Aorta (tissue), 5 donors: ENCODE measurements at regions not wholly inside any gene's neighbourhood (a gene's known extent, or its start where the extent isn't known, plus 50 kb on each side); places are given as distances from the start of the nearest gene placed in this dataset.

Source experiments
- ATAC-seq: fragments of 200-7000 bp; cut with Tn5 transposase; one replicate; pipeline ENCODE4 v1.9.1; 2022; ENCODE audit warnings: moderate library complexity; ENCODE audit not compliant: low FRiP score
- DNase-seq, 2 donors: peaks; one replicate each; pipeline ENCODE4 v3.0.0-alpha.2; 2020
- H3K27ac ChIP-seq, 2 donors: one replicate each; pipeline ENCODE4 v1.5.1; 2013; ENCODE audit warnings: low read length in 2 of 2, mild to moderate bottlenecking in 2 of 2, moderate library complexity in 2 of 2, control low read depth in 1 of 2, inconsistent platforms in 1 of 2, low read depth in 1 of 2
- H3K27me3 ChIP-seq, 2 donors: one replicate each; pipeline ENCODE4 v1.6.1; 2013; ENCODE audit warnings: control low read depth in 1 of 2, low read length in 1 of 2, mild to moderate bottlenecking in 1 of 2, moderate library complexity in 1 of 2; ENCODE audit not compliant: insufficient read depth in 2 of 2, control insufficient read depth in 1 of 2
- H3K36me3 ChIP-seq, 2 donors: one replicate each; pipeline ENCODE4 v1.6.1; 2013; ENCODE audit warnings: control low read depth in 1 of 2, low read length in 1 of 2, mild to moderate bottlenecking in 1 of 2; ENCODE audit not compliant: insufficient read depth in 2 of 2, control insufficient read depth in 1 of 2
- H3K4me1 ChIP-seq, 2 donors: one replicate each; pipeline ENCODE4 v1.6.1; 2013; ENCODE audit warnings: low read length in 2 of 2, control low read depth in 1 of 2, mild to moderate bottlenecking in 1 of 2, moderate library complexity in 1 of 2; ENCODE audit not compliant: insufficient read depth in 2 of 2, control insufficient read depth in 1 of 2
- H3K4me3 ChIP-seq, 2 donors: one replicate each; pipeline ENCODE4 v1.5.1; 2013; ENCODE audit warnings: low read length in 2 of 2, control low read depth in 1 of 2, mild to moderate bottlenecking in 1 of 2
- H3K9me3 ChIP-seq: one replicate; pipeline ENCODE4 v1.6.1; 2013; ENCODE audit warnings: mild to moderate bottlenecking, low read length; ENCODE audit not compliant: control insufficient read depth
- WGBS, 2 donors: extraction: QIAGEN DNeasy Blood & Tissue Kit; methylation state at CpG; one replicate each; pipeline ENCODE4 v1.1.7; 2013; 5-methylcytosine and 5-hydroxymethylcytosine counted together
- intact Hi-C, 2 donors: fragments of 100-400 bp; cut with DNase I; formaldehyde crosslinking; loops; one replicate each; pipeline versions ENCODE4 v1.14.2 to v1.15.0; 2022
- donor health status: healthy with polysubstance abuse.
- donor health status: Bipolar disorder and iron deficiency.
- donor health status: DM: no; HTN: no; CAD: no.
- donor health status: DM: no; HTN: no; CAD: no.
- donor health status: DM: yes; HTN: yes; CAD: no.

DNA sequence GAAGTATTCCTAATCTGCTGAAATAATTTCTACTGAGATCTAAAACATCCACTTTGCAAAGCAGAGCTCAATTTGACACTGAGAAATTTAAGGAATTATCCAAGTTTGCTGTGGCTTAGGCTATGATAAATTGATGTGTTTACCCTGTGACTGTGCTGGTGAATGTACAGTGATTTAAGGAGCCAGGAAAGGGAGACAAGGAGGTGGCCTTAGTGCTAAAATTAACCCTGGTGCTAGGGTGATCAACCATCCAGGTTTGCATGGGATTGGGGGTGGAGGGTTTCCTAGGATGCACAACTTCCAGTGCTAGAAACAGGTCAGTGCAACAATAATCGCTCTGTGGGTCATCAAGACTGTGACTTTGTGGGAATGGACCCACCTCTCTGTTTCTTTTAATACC lies 307.5 kb upstream of the SPRED2 start:
- Histone ChIP-seq H3K4me1 (no peaks in the 10 kb centered on the region), H3K9me3 (no peaks in the 10 kb centered on the region), H3K4me3 (no peak overlapping the region), H3K36me3 (no peaks in the 10 kb centered on the region), H3K27me3 (peaks cover 0 to 2% of the 10 kb centered on the region in 2 donors), H3K27ac (no peak overlapping the region)
- 86 to 91% methylated on average over 1 of the region's 1 CpG for WGBS, 2 donors
- no peak for ATAC-seq
- intact Hi-C loops, result no loop called here
- no peak for DNase-seq

DNA sequence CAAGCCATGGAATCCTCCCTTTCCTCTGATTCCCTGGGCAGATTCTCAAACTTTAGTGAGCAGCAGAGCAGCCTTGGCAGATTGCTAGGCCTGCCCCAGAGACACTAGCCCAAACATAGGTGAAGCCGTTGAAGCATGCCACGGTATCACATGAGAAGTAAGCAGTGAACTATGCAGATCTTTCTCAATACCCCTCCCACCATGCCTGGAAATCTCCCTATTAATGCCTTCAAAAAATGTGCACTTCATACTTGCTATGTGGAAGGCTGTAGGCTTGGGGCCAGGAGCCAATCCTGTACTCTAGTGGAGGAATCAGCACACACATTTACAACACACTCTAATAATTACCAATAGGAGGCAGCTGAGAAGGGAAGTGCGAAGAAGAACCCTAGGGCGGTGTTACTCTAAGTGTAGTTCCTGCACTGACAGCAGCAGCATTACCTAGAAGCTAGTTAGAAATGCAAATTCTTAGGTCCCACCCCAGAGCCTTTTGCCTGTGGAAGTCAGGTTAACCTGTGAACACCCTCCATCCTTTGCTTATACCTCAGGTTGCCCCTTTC lies 305.1 kb upstream of the SPRED2 start:
- intact Hi-C loops, result no loop called here
- H3K36me3 ChIP-seq, result no peaks in the 10 kb centered on the region
- no peak overlapping the region for H3K27ac ChIP-seq
- 92 to 96% methylated on average over 4 of the region's 4 CpGs for WGBS, 2 donors
- no peaks in the 10 kb centered on the region for H3K9me3 ChIP-seq
- DNase-seq (no peak), ATAC-seq (no peak)
- H3K4me3 ChIP-seq, result no peak overlapping the region
- no peaks in the 10 kb centered on the region for H3K4me1 ChIP-seq
- H3K27me3 ChIP-seq, result peaks cover 0 to 2% of the 10 kb centered on the region in 2 donors

DNA sequence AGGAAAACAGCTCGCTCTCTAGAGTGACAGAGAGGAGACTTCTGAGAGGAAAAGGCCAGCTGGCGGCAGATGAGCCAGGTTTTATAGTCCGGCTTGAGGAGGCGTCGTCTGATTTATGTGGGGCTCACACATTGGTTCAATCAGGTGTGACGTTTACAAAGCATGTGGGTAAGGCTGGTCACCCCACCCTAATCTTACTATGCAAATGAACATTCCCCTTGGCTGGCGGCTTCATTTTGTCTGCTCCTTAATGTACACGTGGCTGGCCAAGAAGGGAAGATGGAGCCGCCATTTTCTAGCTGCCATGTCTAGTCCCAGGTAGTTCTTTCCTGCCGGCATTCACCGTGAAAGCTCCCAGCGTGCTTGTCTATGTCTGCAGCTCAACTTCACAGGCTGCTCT lies 299.1 kb upstream of the SPRED2 start:
- Histone ChIP-seq H3K4me1 (no peaks in the 10 kb centered on the region), H3K4me3 (no peak overlapping the region), H3K27me3 (no peaks in the 10 kb centered on the region), H3K27ac (no peak overlapping the region), H3K36me3 (no peaks in the 10 kb centered on the region), H3K9me3 (peaks cover 4% of the 10 kb centered on the region)
- no peak for DNase-seq
- intact Hi-C loops, result no loop called here
- no peak for ATAC-seq
- 94 to 97% methylated on average over 12 of the region's 12 CpGs for WGBS, 2 donors

DNA sequence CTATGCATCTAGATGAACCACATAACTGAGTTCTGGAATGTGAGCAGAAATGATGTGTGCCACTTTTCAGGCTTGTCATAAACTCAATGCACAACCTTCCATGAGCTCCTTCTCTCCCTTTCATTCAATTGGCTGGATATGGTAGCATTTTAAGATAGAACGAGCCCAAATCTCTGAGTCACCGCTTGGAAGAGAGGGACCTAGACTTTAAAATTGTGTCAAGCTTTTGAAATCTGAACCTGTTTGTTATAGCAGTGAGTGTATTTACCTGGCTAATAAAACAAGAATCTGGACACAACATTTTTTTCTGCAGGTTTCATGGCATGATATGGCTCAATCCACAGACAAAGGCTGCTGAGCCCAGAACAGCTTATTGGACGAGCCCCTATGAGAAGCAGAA lies 297.8 kb upstream of the SPRED2 start:
- WGBS, 2 donors, result 52 to 85% methylated on average over 3 of the region's 3 CpGs
- H3K27me3 ChIP-seq, result no peaks in the 10 kb centered on the region
- peaks cover 4% of the 10 kb centered on the region for H3K9me3 ChIP-seq
- no peaks in the 10 kb centered on the region for H3K36me3 ChIP-seq
- intact Hi-C loops, result no loop called here
- DNase-seq (no peak), ATAC-seq (no peak)
- no peak overlapping the region for H3K27ac ChIP-seq
- H3K4me1 ChIP-seq, result no peaks in the 10 kb centered on the region
- H3K4me3 ChIP-seq, result no peak overlapping the region

DNA sequence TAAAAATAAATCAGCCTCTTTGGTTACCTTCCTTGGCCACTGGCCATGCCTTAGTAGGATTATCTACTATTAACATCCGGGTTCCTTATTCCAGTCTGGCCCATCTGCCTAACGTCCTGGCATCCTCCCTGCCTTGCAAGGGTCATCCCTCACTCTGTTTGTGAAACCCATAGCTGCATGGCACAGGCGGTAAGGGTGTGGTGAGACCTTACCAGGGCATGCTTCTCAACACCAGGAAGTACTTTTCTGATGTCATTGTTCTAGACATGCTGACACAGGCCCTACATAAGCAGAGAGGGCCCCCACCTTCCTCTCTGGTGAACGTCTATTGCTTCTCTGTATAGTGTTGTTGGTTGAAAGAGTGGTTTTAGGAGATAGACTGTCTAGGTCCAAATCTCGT lies 296.8 kb upstream of the SPRED2 start:
- H3K27me3 ChIP-seq, result no peaks in the 10 kb centered on the region
- DNase-seq (no peak), ATAC-seq (no peak)
- no peaks in the 10 kb centered on the region for H3K36me3 ChIP-seq
- peaks cover 4% of the 10 kb centered on the region for H3K9me3 ChIP-seq
- no peak overlapping the region for H3K27ac ChIP-seq
- no peaks in the 10 kb centered on the region for H3K4me1 ChIP-seq
- intact Hi-C loops, result no loop called here
- H3K4me3 ChIP-seq, result no peak overlapping the region
- WGBS, 2 donors, result 80 to 88% methylated on average over 5 of the region's 5 CpGs

DNA sequence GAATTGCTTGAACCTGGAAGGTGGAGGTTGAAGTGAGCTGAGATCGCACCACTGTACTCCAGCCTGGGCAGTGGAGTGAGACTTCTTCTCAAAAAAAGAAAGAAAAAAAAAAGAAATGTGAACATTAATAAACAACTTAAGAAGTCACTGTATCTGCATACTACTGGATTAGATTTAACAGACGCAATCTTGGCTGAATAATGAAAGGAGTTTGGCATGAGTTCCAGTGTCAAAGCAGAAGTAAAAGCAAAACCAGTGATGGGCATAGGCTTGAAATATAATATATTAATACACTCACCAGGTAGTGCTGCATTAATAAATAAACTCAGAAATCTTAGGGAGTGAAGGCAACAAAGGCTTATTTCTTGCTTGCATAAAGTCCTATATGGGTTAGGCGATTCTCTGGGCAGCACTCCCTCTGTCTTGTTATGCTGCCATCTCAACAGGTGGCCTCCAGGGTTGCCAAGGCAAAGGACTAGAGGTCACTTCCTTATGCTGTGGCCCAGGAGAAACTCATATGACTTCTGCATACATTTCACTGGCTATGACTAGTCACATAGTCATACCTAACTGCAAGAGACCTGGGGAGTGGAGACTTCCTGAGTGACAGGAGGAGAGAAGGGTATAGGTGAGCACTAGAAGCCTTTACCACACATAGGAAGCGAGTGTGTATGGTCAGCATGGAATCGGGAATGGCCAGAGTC lies 296.2 kb upstream of the SPRED2 start:
- Histone ChIP-seq H3K27ac (no peak overlapping the region), H3K36me3 (no peaks in the 10 kb centered on the region), H3K9me3 (peaks cover 4% of the 10 kb centered on the region), H3K27me3 (no peaks in the 10 kb centered on the region), H3K4me3 (no peak overlapping the region), H3K4me1 (no peaks in the 10 kb centered on the region)
- ATAC-seq (no peak), DNase-seq (no peak)
- WGBS, 2 donors, result 80 to 82% methylated on average over 5 of the region's 5 CpGs
- intact Hi-C loops, result no loop called here

DNA sequence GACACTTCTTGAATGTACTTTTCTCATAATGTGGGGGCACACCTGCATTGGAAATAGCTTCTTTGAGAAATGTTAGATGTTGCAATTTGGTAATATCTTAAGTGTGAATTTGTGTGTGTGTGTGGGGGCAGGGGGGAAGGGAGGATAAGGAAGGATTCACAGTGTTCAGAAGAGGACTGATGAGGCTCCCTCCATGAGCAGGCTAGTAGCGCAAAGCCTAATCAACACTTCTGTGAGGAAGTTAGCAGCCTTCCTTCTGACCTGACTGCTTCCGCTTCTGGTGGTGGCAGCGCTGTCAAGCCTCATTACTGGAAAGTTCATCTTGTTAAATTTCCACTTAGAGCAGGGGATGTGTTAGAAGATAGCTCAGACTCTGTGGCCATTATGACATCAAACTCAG lies 295.4 kb upstream of the SPRED2 start:
- no peaks in the 10 kb centered on the region for H3K27me3 ChIP-seq
- H3K4me1 ChIP-seq, result no peaks in the 10 kb centered on the region
- H3K36me3 ChIP-seq, result no peaks in the 10 kb centered on the region
- no peak overlapping the region for H3K27ac ChIP-seq
- ATAC-seq, result no peak
- DNase-seq, result no peak
- WGBS, 2 donors, result 96 to 98% methylated on average over 3 of the region's 3 CpGs
- H3K9me3 ChIP-seq, result peaks cover 4% of the 10 kb centered on the region
- intact Hi-C loops, result no loop called here
- H3K4me3 ChIP-seq, result no peak overlapping the region

DNA sequence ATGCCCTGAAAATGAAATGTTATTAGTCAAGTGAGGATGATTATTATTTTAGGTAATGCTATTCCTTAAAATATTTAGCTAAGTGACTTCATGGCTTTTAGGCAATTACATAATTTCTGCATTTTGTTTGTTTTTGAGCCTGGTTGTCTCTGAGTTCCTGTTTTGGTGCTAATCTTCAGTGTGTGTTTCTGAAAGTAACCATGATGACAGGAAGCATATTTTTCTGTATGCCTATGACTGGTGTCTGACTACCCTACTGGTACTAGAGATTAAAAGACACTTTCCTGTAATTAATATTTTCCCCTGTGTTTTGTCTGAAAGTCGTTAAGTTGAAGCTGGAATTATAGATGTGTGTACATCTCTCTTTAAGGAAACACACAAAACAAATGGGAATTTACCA lies 295.0 kb upstream of the SPRED2 start:
- DNase-seq (no peak), ATAC-seq (no peak)
- no peak overlapping the region for H3K27ac ChIP-seq
- no peaks in the 10 kb centered on the region for H3K27me3 ChIP-seq
- peaks cover 4% of the 10 kb centered on the region for H3K9me3 ChIP-seq
- WGBS, 2 donors, result 93 to 94% methylated on average over 1 of the region's 1 CpG
- no peak overlapping the region for H3K4me3 ChIP-seq
- intact Hi-C loops, result no loop called here
- no peaks in the 10 kb centered on the region for H3K4me1 ChIP-seq
- no peaks in the 10 kb centered on the region for H3K36me3 ChIP-seq

DNA sequence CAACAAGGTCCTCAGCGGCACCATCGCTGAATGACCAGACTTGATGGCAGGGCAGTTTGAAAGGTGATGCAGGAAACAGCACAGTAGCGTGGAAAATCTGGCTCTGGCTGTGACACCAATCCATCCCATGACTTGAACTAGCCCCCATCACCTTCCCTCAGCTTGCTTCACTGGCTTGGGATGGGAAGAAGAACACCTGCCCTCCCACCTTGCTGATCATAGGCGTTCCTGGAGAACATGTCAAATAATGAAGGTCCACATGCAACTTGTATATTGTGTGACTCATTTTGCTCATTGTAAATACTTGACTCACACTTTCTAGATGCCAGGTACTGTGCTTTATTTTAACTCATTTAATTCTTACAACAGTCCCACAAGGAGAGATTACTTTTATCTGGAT lies 292.4 kb upstream of the SPRED2 start:
- ATAC-seq, result no peak
- no peak overlapping the region for H3K27ac ChIP-seq
- intact Hi-C loops, result no loop called here
- H3K36me3 ChIP-seq, result no peaks in the 10 kb centered on the region
- DNase-seq, result no peak
- WGBS, 2 donors, result 96 to 97% methylated on average over 4 of the region's 4 CpGs
- peaks cover 2% of the 10 kb centered on the region for H3K9me3 ChIP-seq
- no peaks in the 10 kb centered on the region for H3K27me3 ChIP-seq
- H3K4me1 ChIP-seq, result no peaks in the 10 kb centered on the region
- no peak overlapping the region for H3K4me3 ChIP-seq
